ENCODE measurements at regions not wholly inside any gene's neighbourhood (a gene's known extent, or its start where the extent isn't known, plus 50 kb on each side); places are given as distances from the start of the nearest gene placed in this dataset.

GRCh38 chr5:60149081-60149480, 255.6 kb upstream of the PDE4D start:
- Histone ChIP-seq H2BK120ac (ENCODE audit: low read depth, low read length, poor library complexity, severe bottlenecking) (no peak overlapping the region), H3K79me1 (ENCODE audit: insufficient read depth, low read depth, low read length, poor library complexity, severe bottlenecking) (no peaks in the 10 kb centered on the region), H3K9me3 (ENCODE audit: control insufficient read depth, low read depth, low read length) (no peaks in the 10 kb centered on the region), H3K23me2 (ENCODE audit: insufficient read length, low read depth, low read length, poor library complexity, severe bottlenecking) (no peaks in the 10 kb centered on the region), H3K4me2 (ENCODE audit: insufficient read depth, insufficient read length, low read length) (no peak overlapping the region), H2AK5ac (ENCODE audit: insufficient read length, low read length) (no peak overlapping the region), H2AFZ (ENCODE audit: low read length) (no peak overlapping the region), H3K4ac (ENCODE audit: low read depth, low read length) (no peak overlapping the region), H4K5ac (ENCODE audit: insufficient read length, low read depth, low read length) (no peak overlapping the region), H4K8ac (replicated peaks; ENCODE audit: insufficient read length, low read depth, low read length) (no peak overlapping the region), H3K9ac (ENCODE audit: extremely low read depth, insufficient read length, low read length) (no peak overlapping the region), H3K27ac (ENCODE audit: insufficient read length, low read depth, low read length) (no peak overlapping the region), H2BK12ac (ENCODE audit: insufficient read length, low read depth, low read length) (no peak overlapping the region), H3K14ac (ENCODE audit: insufficient read depth, low read length) (no peak overlapping the region), H2BK20ac (ENCODE audit: low read depth, low read length, poor library complexity, severe bottlenecking) (no peak overlapping the region), H3K18ac (ENCODE audit: insufficient read length, low read depth, low read length) (no peak overlapping the region), H3K27me3 (ENCODE audit: insufficient read depth, low read length) (no peaks in the 10 kb centered on the region), H4K91ac (ENCODE audit: insufficient read length, low read depth, low read length) (no peak overlapping the region), H3K4me1 (ENCODE audit: insufficient read depth, low read length) (no peaks in the 10 kb centered on the region), H4K20me1 (ENCODE audit: control insufficient read depth, insufficient read depth, insufficient read length) (no peaks in the 10 kb centered on the region), H3K56ac (ENCODE audit: insufficient read length, low read depth, low read length) (no peak overlapping the region), H3K79me2 (ENCODE audit: insufficient read depth, low read length) (no peaks in the 10 kb centered on the region), H3K23ac (ENCODE audit: insufficient read length, low read depth, low read length) (no peak overlapping the region), H3T11ph (ENCODE audit: low read length) (no peak overlapping the region), H2BK15ac (ENCODE audit: low read depth, low read length) (no peak overlapping the region), H2BK5ac (ENCODE audit: insufficient read length, low read length) (no peak overlapping the region)
- Mint-ChIP-seq H3K4me3 (no peak overlapping the region), H3K4me1 (no peaks in the 10 kb centered on the region), H3K9me3 (peaks cover 0 to 2% of the 10 kb centered on the region in 2 experiments; a peak in 1 of 5 replicates), H3K27ac (no peak overlapping the region), H3K27me3 (ENCODE audit: low read depth) (no peaks in the 10 kb centered on the region), H3K36me3 (ENCODE audit: insufficient read depth in 1 of 3, low read depth in 3 of 3) (peaks cover 0 to 2% (median 0%) of the 10 kb centered on the region in 3 experiments; a peak in 1 of 7 replicates)
- TF ChIP-seq, protein P1, sequence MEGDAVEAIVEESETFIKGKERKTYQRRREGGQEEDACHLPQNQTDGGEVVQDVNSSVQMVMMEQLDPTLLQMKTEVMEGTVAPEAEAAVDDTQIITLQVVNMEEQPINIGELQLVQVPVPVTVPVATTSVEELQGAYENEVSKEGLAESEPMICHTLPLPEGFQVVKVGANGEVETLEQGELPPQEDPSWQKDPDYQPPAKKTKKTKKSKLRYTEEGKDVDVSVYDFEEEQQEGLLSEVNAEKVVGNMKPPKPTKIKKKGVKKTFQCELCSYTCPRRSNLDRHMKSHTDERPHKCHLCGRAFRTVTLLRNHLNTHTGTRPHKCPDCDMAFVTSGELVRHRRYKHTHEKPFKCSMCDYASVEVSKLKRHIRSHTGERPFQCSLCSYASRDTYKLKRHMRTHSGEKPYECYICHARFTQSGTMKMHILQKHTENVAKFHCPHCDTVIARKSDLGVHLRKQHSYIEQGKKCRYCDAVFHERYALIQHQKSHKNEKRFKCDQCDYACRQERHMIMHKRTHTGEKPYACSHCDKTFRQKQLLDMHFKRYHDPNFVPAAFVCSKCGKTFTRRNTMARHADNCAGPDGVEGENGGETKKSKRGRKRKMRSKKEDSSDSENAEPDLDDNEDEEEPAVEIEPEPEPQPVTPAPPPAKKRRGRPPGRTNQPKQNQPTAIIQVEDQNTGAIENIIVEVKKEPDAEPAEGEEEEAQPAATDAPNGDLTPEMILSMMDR (conservative IDR thresholded peaks at IDR 0.05) = no peak
- DNase-seq = no peak
- no CpG with 5 or more reads among the region's 3 CpGs for WGBS (ENCODE audit: extremely low coverage, insufficient read length, low lambda C conversion rate)

Data from H9 (cell line).